MM.1S (cell line): ENCODE measurements at regions not wholly inside any gene's neighbourhood (a gene's known extent, or its start where the extent isn't known, plus 50 kb on each side); places are given as distances from the start of the nearest gene placed in this dataset.

Experiments used
- DNase-seq: peaks from one replicate; pipeline ENCODE4 v3.0.0-alpha.2; 2015
- H2AFZ ChIP-seq: fragments of 300-600 bp; sonication (generic); 2 replicates; pipeline ENCODE4 v1.6.0; 2016; ENCODE audit warnings: antibody characterized with exemption, low read length
- H3F3A ChIP-seq: fragments of 300-600 bp; sonication (generic); 2 replicates; pipeline ENCODE4 v1.6.1; 2016; ENCODE audit warnings: mild to moderate bottlenecking, antibody characterized with exemption, low read length, moderate library complexity, mixed read lengths; ENCODE audit not compliant: insufficient read depth
- H3K27ac ChIP-seq: fragments of 300-600 bp; sonication (generic); 2 replicates; pipeline ENCODE4 v1.5.1; 2016; ENCODE audit warnings: mild to moderate bottlenecking, low read length
- H3K27me3 ChIP-seq: fragments of 300-600 bp; sonication (generic); replicated peaks from 2 replicates; pipeline ENCODE4 v1.6.0; 2016; ENCODE audit warnings: low read length; ENCODE audit not compliant: insufficient read depth
- H3K36me3 ChIP-seq: fragments of 300-600 bp; sonication (generic); replicated peaks from 2 replicates; pipeline ENCODE4 v1.6.1; 2016; ENCODE audit warnings: mild to moderate bottlenecking, low read length, mixed read lengths; ENCODE audit not compliant: insufficient read depth
- H3K4me1 ChIP-seq: fragments of 300-600 bp; sonication (generic); 2 replicates; pipeline ENCODE4 v1.6.1; 2016; ENCODE audit warnings: low read length, mixed read lengths
- H3K4me2 ChIP-seq: fragments of 300-600 bp; sonication (generic); 2 replicates; pipeline ENCODE4 v1.6.0; 2016; ENCODE audit warnings: low read depth, low read length
- H3K4me3 ChIP-seq: fragments of 300-600 bp; sonication (generic); 2 replicates; pipeline ENCODE4 v1.5.1; 2016; ENCODE audit warnings: low read length, mixed read lengths
- H3K79me2 ChIP-seq: fragments of 300-600 bp; sonication (generic); 2 replicates; pipeline ENCODE4 v1.6.1; 2016; ENCODE audit warnings: mixed run types, low read length, mixed read lengths
- H3K9ac ChIP-seq: fragments of 300-600 bp; sonication (generic); 2 replicates; pipeline ENCODE4 v1.6.1; 2016; ENCODE audit warnings: low read length, mixed read lengths
- H3K9me2 ChIP-seq: fragments of 300-600 bp; sonication (generic); replicated peaks from 2 replicates; pipeline ENCODE4 v1.6.1; 2016; ENCODE audit warnings: mild to moderate bottlenecking, low read length, mixed read lengths; ENCODE audit not compliant: insufficient read depth
- H3K9me3 ChIP-seq: fragments of 300-600 bp; sonication (generic); replicated peaks from 2 replicates; pipeline ENCODE4 v1.6.1; 2016; ENCODE audit warnings: mild to moderate bottlenecking, low read length, mixed read lengths; ENCODE audit not compliant: insufficient read depth
- H4K20me1 ChIP-seq: fragments of 300-600 bp; sonication (generic); 2 replicates; pipeline ENCODE4 v1.6.1; 2016; ENCODE audit warnings: mild to moderate bottlenecking, low read length, moderate library complexity, mixed read lengths; ENCODE audit not compliant: insufficient read depth
- CTCF ChIP-seq: fragments of 300-600 bp; sonication (generic); IDR thresholded peaks from 2 replicates; pipeline ENCODE4 v1.5.1; 2016; ENCODE audit warnings: antibody characterized with exemption, low read length, mixed read lengths
- EZH2 ChIP-seq: fragments of 300-600 bp; sonication (generic); optimal IDR thresholded peaks from 2 replicates; pipeline ENCODE3; 2017; ENCODE audit warnings: low read depth, mild to moderate bottlenecking, antibody characterized with exemption, low read length, mixed read lengths
- EZH2phosphoT487 ChIP-seq: fragments of 300-600 bp; sonication (generic); IDR thresholded peaks from 2 replicates; pipeline ENCODE4 v1.6.1; 2018; ENCODE audit warnings: antibody characterized with exemption, low read length

GRCh38 chr9:109624896-109625295 lies 126.8 kb upstream of the PTPN3 start:
- no peak overlapping the region for H3K27ac ChIP-seq
- H2AFZ ChIP-seq: no peak overlapping the region
- no peak for DNase-seq
- H4K20me1 ChIP-seq: no peaks in the 10 kb centered on the region
- no peak overlapping the region for H3K9ac ChIP-seq
- no peak overlapping the region for H3K4me2 ChIP-seq
- no peak overlapping the region for H3K4me3 ChIP-seq
- H3K9me3 ChIP-seq: no peaks in the 10 kb centered on the region
- H3K79me2 ChIP-seq: no peaks in the 10 kb centered on the region
- H3K4me1 ChIP-seq: no peaks in the 10 kb centered on the region
- TF ChIP-seq CTCF (no peak), EZH2phosphoT487 (no peak), EZH2 (no peak)
- no peaks in the 10 kb centered on the region for H3F3A ChIP-seq
- H3K9me2 ChIP-seq: no peaks in the 10 kb centered on the region; the same call in 1 of the 2 replicates
- H3K27me3 ChIP-seq: no peaks in the 10 kb centered on the region
- no peaks in the 10 kb centered on the region for H3K36me3 ChIP-seq

GRCh38 chr9:109627042-109627441 lies 128.9 kb upstream of the PTPN3 start:
- Histone ChIP-seq H3K79me2 (no peaks in the 10 kb centered on the region), H3K27me3 (no peaks in the 10 kb centered on the region), H3K4me2 (no peak overlapping the region), H3K9me3 (no peaks in the 10 kb centered on the region), H3K36me3 (no peaks in the 10 kb centered on the region), H3K4me3 (no peak overlapping the region), H3K9ac (no peak overlapping the region), H3K27ac (no peak overlapping the region), H3K9me2 (no peaks in the 10 kb centered on the region), H2AFZ (no peak overlapping the region), H3K4me1 (no peaks in the 10 kb centered on the region), H4K20me1 (no peaks in the 10 kb centered on the region), H3F3A (no peaks in the 10 kb centered on the region)
- TF ChIP-seq EZH2phosphoT487 (no peak), EZH2 (no peak), CTCF (no peak)
- DNase-seq: no peak

GRCh38 chr9:109629615-109630014 lies 131.5 kb upstream of the PTPN3 start:
- Histone ChIP-seq H3K4me1 (no peaks in the 10 kb centered on the region), H3K36me3 (no peaks in the 10 kb centered on the region), H3K27ac (no peak overlapping the region), H3K79me2 (no peaks in the 10 kb centered on the region), H3K27me3 (no peaks in the 10 kb centered on the region), H3F3A (no peaks in the 10 kb centered on the region), H3K4me3 (no peak overlapping the region), H3K9me3 (no peaks in the 10 kb centered on the region), H4K20me1 (no peaks in the 10 kb centered on the region), H3K9me2 (no peaks in the 10 kb centered on the region), H2AFZ (no peak overlapping the region), H3K4me2 (no peak overlapping the region), H3K9ac (no peak overlapping the region)
- no peak for DNase-seq
- TF ChIP-seq EZH2 (no peak), EZH2phosphoT487 (no peak), CTCF (no peak)

GRCh38 chr9:109632817-109633216 lies 134.7 kb upstream of the PTPN3 start:
- Histone ChIP-seq H3F3A (no peaks in the 10 kb centered on the region), H3K79me2 (no peaks in the 10 kb centered on the region), H3K27ac (no peak overlapping the region), H3K9me3 (no peaks in the 10 kb centered on the region), H3K9ac (no peak overlapping the region), H2AFZ (no peak overlapping the region), H3K4me1 (no peaks in the 10 kb centered on the region), H3K27me3 (no peaks in the 10 kb centered on the region), H4K20me1 (no peaks in the 10 kb centered on the region), H3K36me3 (no peaks in the 10 kb centered on the region), H3K9me2 (no peaks in the 10 kb centered on the region), H3K4me2 (no peak overlapping the region), H3K4me3 (no peak overlapping the region)
- DNase-seq: no peak
- TF ChIP-seq EZH2: no peak
- no peak for TF ChIP-seq EZH2phosphoT487
- TF ChIP-seq CTCF: no peak
